HG02759 (cell line): ENCODE measurements at regions not wholly inside any gene's neighbourhood (a gene's known extent, or its start where the extent isn't known, plus 50 kb on each side); places are given as distances from the start of the nearest gene placed in this dataset.

Experiments used
- ATAC-seq: cut with Tn5 transposase; IDR thresholded peaks from one replicate; pipeline ENCODE4 v1.9.1; 2021; ENCODE audit warnings: mild to moderate bottlenecking, moderate library complexity; ENCODE audit not compliant: unreplicated experiment

GRCh38 chr1:163257763-163258162, 55.0 kb upstream of the RGS5 start:
- ATAC-seq = no peak

GRCh38 chr1:163258181-163258580, 55.5 kb upstream of the RGS5 start:
- ATAC-seq = no peak

GRCh38 chr1:163263818-163264655, 57.7 kb upstream of the NUF2 start:
- ATAC-seq = peak; percentile 82

GRCh38 chr1:163265547-163265946, 56.2 kb upstream of the NUF2 start:
- ATAC-seq = no peak

GRCh38 chr1:163267962-163268361, 53.8 kb upstream of the NUF2 start:
- ATAC-seq = no peak

- no peak for ATAC-seq
These were observed 50.2 kb upstream of the NUF2 start for GRCh38 chr1:163271535-163271934.
